HepG2 (cell line): ENCODE measurements at regions not wholly inside any gene's neighbourhood (a gene's known extent, or its start where the extent isn't known, plus 50 kb on each side); places are given as distances from the start of the nearest gene placed in this dataset.

Experiments
- ATAC-seq: fragments of 200-7000 bp; cut with Tn5 transposase; 3 replicates; pipeline ENCODE4 v1.9.1; 2020; ENCODE audit warnings: mild to moderate bottlenecking, moderate library complexity
- BruUV-seq: library from RNA; stranded (reverse); fragments of 400-500 nt; replicated peaks from 2 replicates; lab custom pipeline; 2021; lab: Mats Ljungman, UMichigan
- CTCF ChIA-PET: fragments of 300-600 bp; formaldehyde crosslinking; extraction: SDS; loops from one replicate; lab custom pipeline; 2021; ENCODE audit warnings: low total read pairs, inconsistent platforms, low intra/inter-chr PET ratio; lab: Yijun Ruan, JAX
- POLR2A ChIA-PET: fragments of 350-600 bp; sonication (Branson Sonifier 250); formaldehyde crosslinking; loops from one replicate; lab custom pipeline; 2020; ENCODE audit warnings: antibody characterized with exemption, inconsistent platforms; lab: Yijun Ruan, JAX
- DNase-seq: peaks from one replicate; pipeline ENCODE4 v3.0.0-alpha.2; 2015; ENCODE audit warnings: low spot score
- FAIRE-seq: peaks from 3 replicates; lab custom pipeline; 2011; peaks lifted over from hg19 to GRCh38; lab: Jason Lieb, UNC
- H2AFZ ChIP-seq: one replicate; pipeline ENCODE4 v1.6.1; 2011; ENCODE audit warnings: low read length, inconsistent platforms
- H3K27ac ChIP-seq: fragments of 300-600 bp; 3 replicates; pipeline ENCODE4 v1.8.0; 2011; ENCODE audit warnings: mixed run types, mild to moderate bottlenecking, mixed read lengths, low read length, inconsistent platforms; ENCODE audit not compliant: insufficient read depth; ENCODE audit errors: extremely low read length
- H3K27me3 ChIP-seq, 2 experiments: fragments of 200-600 bp in 1 of 2; 2 replicates in 1 of 2; 3 replicates in 1 of 2; pipeline versions ENCODE4 v1.6.0 to v1.8.0; 2011; ENCODE audit warnings: low read length in 2 of 2, mild to moderate bottlenecking in 2 of 2, moderate library complexity in 2 of 2, inconsistent platforms in 1 of 2; ENCODE audit not compliant: insufficient read depth in 2 of 2, control insufficient read depth in 1 of 2
- H3K36me3 ChIP-seq, 2 experiments: fragments of 200-600 bp in 1 of 2; replicated peaks in 1 of 2; 2 replicates in 1 of 2; 3 replicates in 1 of 2; pipeline versions ENCODE4 v1.5.1 to v1.8.0; 2011; ENCODE audit warnings: low read length in 2 of 2, inconsistent platforms in 1 of 2; ENCODE audit not compliant: insufficient read depth in 2 of 2, control insufficient read depth in 1 of 2
- H3K4me1 ChIP-seq: 2 replicates; pipeline ENCODE4 v1.5.1; 2012; ENCODE audit warnings: low read length, inconsistent platforms; ENCODE audit not compliant: insufficient read depth
- H3K4me2 ChIP-seq: 2 replicates; pipeline ENCODE4 v1.6.0; 2011; ENCODE audit warnings: low read depth, low read length, inconsistent platforms
- H3K4me3 ChIP-seq, 3 experiments: fragments of 200-600 bp in 1 of 3; sonication (generic), shearing (Covaris generic) in 1 of 3; replicated peaks in 1 of 3; 2 replicates each; pipeline ENCODE4 v1.5.1; 2011 to 2016; ENCODE audit warnings: low read length in 3 of 3, inconsistent platforms in 2 of 3, low read depth in 2 of 3, mild to moderate bottlenecking in 2 of 3, control low read depth in 1 of 3, mixed read lengths in 1 of 3; ENCODE audit not compliant: insufficient read depth in 1 of 3
- H3K79me2 ChIP-seq: one replicate; pipeline ENCODE4 v1.6.1; 2011; ENCODE audit warnings: low read length, inconsistent platforms; ENCODE audit not compliant: insufficient read depth
- H3K9ac ChIP-seq: 2 replicates; pipeline ENCODE4 v1.6.0; 2011; ENCODE audit warnings: mild to moderate bottlenecking, low read depth, low read length, inconsistent platforms; ENCODE audit not compliant: insufficient read depth
- H3K9me3 ChIP-seq: 2 replicates; pipeline ENCODE4 v1.5.1; 2012; ENCODE audit warnings: mild to moderate bottlenecking, low read length
- H4K20me1 ChIP-seq: 2 replicates; pipeline ENCODE4 v1.6.0; 2011; ENCODE audit warnings: inconsistent platforms, mild to moderate bottlenecking, low read length, moderate library complexity; ENCODE audit not compliant: insufficient read depth
- BHLHE40 ChIP-seq: IDR thresholded peaks from 2 replicates; pipeline ENCODE4 v1.6.1; 2011; ENCODE audit warnings: low read length, improper control_type of control experiment
- DR1 ChIP-seq: sonication (generic); formaldehyde crosslinking; IDR thresholded peaks from 2 replicates; pipeline ENCODE4 v1.8.0; 2021; ENCODE audit warnings: mild to moderate bottlenecking, missing genetic modification reagents, inconsistent platforms
- MAFF ChIP-seq: IDR thresholded peaks from 2 replicates; pipeline ENCODE4 v1.6.1; 2011; ENCODE audit warnings: low read depth, low read length, improper control_type of control experiment
- MAFK ChIP-seq, 2 experiments: IDR thresholded peaks in 1 of 2; conservative IDR thresholded peaks in 1 of 2; 2 replicates each; pipeline ENCODE4 v1.6.1; 2011; ENCODE audit warnings: improper control_type of control experiment in 2 of 2, low read length in 2 of 2
- STAT5B ChIP-seq: sonication (generic); formaldehyde crosslinking; IDR thresholded peaks from 2 replicates; pipeline ENCODE4 v1.4.0; 2020; ENCODE audit warnings: missing genetic modification reagents
- ZFP90 ChIP-seq: sonication (generic); formaldehyde crosslinking; IDR thresholded peaks from 2 replicates; pipeline ENCODE4 v1.8.0; 2022; ENCODE audit warnings: missing genetic modification reagents, mild to moderate bottlenecking, inconsistent platforms, borderline replicate concordance
- ZNF124 ChIP-seq: sonication (generic); formaldehyde crosslinking; IDR thresholded peaks from 2 replicates; pipeline ENCODE4 v1.4.0; 2020; ENCODE audit warnings: missing genetic modification reagents
- ZNF652 ChIP-seq: IDR thresholded peaks from 2 replicates; pipeline ENCODE4 v1.6.1; 2016; ENCODE audit warnings: low read depth, borderline replicate concordance
- WGBS: methylation state at CpG from one replicate; pipeline ENCODE4 v1.1.6; 2017; ENCODE audit warnings: low lambda C conversion rate; 5-methylcytosine and 5-hydroxymethylcytosine counted together
- in situ Hi-C: cut with HindIII; loops from 2 replicates; pipeline ENCODE4 v1.10.0; 2017; ENCODE audit warnings: low pct_unique_long_range_greater_than_20kb; ENCODE audit not compliant: extremely low pct_ligation_motif_present
- intact Hi-C: fragments of 100-400 bp; cut with micrococcal nuclease; formaldehyde crosslinking; loops from one replicate; pipeline ENCODE4 v1.10.0; 2022; ENCODE audit not compliant: unreplicated experiment
- TF ChIP-seq, protein P1 (sequence below): IDR thresholded peaks from 2 replicates; pipeline ENCODE4 v1.6.1; 2016; ENCODE audit warnings: missing compliant biosample characterization, missing genetic modification reagents, borderline replicate concordance
- TF ChIP-seq, protein P2 (sequence below): sonication (generic); formaldehyde crosslinking; IDR thresholded peaks from 2 replicates; pipeline ENCODE4 v1.5.0; 2020; ENCODE audit warnings: missing genetic modification reagents
- TF ChIP-seq, protein P3 (sequence below): sonication (generic); formaldehyde crosslinking; IDR thresholded peaks from 2 replicates; pipeline ENCODE4 v1.9.0; 2021; ENCODE audit warnings: missing genetic modification reagents, borderline replicate concordance

DNA sequence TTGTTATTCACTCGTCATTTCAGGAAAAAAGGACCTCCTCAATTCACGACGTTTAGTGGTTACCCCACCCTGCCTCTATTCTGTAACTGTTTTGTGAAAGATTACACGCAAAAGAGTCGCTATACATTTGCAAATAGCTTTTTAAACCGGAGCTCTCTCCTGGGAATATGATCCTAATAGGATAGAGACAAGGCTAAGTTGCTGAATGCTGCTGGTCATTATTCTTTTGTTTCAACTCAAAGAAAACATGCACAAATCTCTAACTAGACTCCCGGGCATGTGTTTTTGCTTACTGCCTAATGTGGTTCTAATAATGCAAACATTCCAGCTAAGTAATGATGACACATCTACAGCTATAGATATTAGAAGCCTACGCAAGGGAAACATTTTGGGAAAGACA is 214.6 kb upstream of the MDFIC2 start (continued):
- TF ChIP-seq, protein P1, sequence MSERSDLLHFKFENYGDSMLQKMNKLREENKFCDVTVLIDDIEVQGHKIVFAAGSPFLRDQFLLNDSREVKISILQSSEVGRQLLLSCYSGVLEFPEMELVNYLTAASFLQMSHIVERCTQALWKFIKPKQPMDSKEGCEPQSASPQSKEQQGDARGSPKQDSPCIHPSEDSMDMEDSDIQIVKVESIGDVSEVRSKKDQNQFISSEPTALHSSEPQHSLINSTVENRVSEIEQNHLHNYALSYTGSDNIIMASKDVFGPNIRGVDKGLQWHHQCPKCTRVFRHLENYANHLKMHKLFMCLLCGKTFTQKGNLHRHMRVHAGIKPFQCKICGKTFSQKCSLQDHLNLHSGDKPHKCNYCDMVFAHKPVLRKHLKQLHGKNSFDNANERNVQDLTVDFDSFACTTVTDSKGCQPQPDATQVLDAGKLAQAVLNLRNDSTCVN: no peak
- TF ChIP-seq ZNF124 (CRISPR knock-in tag) (no peak), ZFP90 (CRISPR knock-in tag) (no peak), ZNF652 (CRISPR knock-in tag) (no peak)

DNA sequence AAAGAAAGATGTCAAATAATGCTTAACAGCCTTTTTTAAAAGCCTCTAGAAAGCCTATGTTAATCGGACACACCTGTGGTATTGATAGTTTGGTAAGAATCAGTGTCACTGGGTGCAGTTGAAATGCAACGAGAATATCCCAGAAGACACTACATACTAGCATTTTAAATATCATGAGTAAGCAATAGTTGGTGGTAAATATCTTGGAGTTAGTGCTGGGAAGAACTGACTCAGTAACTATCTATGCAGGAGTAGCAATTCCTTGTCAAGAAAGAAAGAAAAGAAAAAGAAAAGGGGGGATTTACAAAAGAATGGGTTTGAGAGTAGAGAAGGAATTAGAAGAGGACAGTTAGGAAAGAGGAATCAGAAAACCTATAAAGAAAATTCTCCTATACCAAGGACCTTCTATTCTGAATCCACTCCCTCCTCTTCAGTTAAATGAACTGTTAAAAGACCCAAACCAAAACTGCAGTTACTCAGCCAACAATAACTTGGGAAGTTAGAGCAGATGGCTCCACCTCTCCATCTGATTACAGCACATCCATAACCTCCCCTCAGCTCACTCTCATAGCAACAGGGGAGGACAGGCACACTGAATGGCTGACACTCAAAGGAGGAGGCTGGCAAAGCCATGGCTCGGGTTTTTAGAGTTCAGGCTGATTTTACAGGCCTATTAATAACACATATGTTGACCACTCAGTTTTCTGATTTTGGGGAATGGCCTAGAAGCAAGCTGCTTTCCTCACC is 207.6 kb upstream of the MDFIC2 start:
- BruUV-seq: no TSS peak
- in situ Hi-C loops: no loop called here
- no peaks in the 10 kb centered on the region for H3K36me3 ChIP-seq
- TF ChIP-seq, protein P2, sequence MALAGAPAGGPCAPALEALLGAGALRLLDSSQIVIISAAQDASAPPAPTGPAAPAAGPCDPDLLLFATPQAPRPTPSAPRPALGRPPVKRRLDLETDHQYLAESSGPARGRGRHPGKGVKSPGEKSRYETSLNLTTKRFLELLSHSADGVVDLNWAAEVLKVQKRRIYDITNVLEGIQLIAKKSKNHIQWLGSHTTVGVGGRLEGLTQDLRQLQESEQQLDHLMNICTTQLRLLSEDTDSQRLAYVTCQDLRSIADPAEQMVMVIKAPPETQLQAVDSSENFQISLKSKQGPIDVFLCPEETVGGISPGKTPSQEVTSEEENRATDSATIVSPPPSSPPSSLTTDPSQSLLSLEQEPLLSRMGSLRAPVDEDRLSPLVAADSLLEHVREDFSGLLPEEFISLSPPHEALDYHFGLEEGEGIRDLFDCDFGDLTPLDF (CRISPR knock-in tag): no peak
- no peak for TF ChIP-seq BHLHE40
- no peak for TF ChIP-seq DR1 (CRISPR knock-in tag)
- TF ChIP-seq MAFF: 0 out of 2 replicates have a peak, but pooled peaks have one; percentile 18
- TF ChIP-seq STAT5B: no peak
- TF ChIP-seq MAFK (conservative IDR thresholded peaks at IDR 0.05 in 1 of 2, IDR thresholded peaks at IDR 0.05 in 1 of 2; ENCODE audit: low read length in 2 of 2): peak; percentile 6 to 60; a peak in 2 of 4 replicates
- TF ChIP-seq, protein P3, sequence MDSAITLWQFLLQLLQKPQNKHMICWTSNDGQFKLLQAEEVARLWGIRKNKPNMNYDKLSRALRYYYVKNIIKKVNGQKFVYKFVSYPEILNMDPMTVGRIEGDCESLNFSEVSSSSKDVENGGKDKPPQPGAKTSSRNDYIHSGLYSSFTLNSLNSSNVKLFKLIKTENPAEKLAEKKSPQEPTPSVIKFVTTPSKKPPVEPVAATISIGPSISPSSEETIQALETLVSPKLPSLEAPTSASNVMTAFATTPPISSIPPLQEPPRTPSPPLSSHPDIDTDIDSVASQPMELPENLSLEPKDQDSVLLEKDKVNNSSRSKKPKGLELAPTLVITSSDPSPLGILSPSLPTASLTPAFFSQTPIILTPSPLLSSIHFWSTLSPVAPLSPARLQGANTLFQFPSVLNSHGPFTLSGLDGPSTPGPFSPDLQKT (CRISPR knock-in tag): no peak
- WGBS: 0% methylated on average over 3 of the region's 3 CpGs
- ChIA-PET CTCF (no interaction called here), POLR2A (no interaction called here)
- H3K9ac ChIP-seq: no peak overlapping the region
- no peaks in the 10 kb centered on the region; a peak in 1 of 5 replicates for H3K27me3 ChIP-seq
- H2AFZ ChIP-seq: no peak overlapping the region
- H3K4me1 ChIP-seq: no peaks in the 10 kb centered on the region
- no peaks in the 10 kb centered on the region for H4K20me1 ChIP-seq
- H3K79me2 ChIP-seq: no peaks in the 10 kb centered on the region
- H3K4me3 ChIP-seq: no peak overlapping the region
- ATAC-seq (no peak), FAIRE-seq (no peak), DNase-seq (no peak)
- H3K27ac ChIP-seq: no peak overlapping the region
- H3K9me3 ChIP-seq: no peaks in the 10 kb centered on the region
- H3K4me2 ChIP-seq: no peak overlapping the region
- intact Hi-C loops: no loop called here
